ENCODE measurements at regions not wholly inside any gene's neighbourhood (a gene's known extent, or its start where the extent isn't known, plus 50 kb on each side); places are given as distances from the start of the nearest gene placed in this dataset.

DNA sequence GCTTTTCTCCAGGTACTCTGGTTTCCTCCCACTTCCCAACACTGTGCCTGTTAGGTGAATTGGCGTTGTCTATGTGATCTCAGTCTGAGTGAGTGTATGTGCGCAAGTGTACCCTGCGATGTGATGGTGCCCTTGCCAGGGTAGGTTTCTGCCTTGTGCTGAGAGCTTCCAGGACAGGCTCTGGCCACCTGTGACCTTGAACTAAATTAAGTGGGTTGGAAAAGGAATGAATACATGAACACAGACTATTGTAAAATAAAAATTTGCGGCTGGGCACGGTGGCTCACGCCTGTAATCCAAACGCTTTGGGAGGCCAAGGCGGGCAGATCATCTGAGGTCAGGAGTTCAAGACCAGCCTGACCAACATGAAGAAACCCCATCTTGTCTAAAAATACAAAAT lies 678.0 kb downstream of the DHX35 start:
- H3K4me3 ChIP-seq (ENCODE audit: low read depth, low read length), result no peak overlapping the region
- DNase-seq (ENCODE audit: low read depth), result no peak
- no peaks in the 10 kb centered on the region for H3K36me3 ChIP-seq (ENCODE audit: control insufficient read depth, insufficient read depth, low read length)
- no peaks in the 10 kb centered on the region for H3K27me3 ChIP-seq (ENCODE audit: control insufficient read depth, insufficient read depth, low read length)
- TF ChIP-seq, protein P1, sequence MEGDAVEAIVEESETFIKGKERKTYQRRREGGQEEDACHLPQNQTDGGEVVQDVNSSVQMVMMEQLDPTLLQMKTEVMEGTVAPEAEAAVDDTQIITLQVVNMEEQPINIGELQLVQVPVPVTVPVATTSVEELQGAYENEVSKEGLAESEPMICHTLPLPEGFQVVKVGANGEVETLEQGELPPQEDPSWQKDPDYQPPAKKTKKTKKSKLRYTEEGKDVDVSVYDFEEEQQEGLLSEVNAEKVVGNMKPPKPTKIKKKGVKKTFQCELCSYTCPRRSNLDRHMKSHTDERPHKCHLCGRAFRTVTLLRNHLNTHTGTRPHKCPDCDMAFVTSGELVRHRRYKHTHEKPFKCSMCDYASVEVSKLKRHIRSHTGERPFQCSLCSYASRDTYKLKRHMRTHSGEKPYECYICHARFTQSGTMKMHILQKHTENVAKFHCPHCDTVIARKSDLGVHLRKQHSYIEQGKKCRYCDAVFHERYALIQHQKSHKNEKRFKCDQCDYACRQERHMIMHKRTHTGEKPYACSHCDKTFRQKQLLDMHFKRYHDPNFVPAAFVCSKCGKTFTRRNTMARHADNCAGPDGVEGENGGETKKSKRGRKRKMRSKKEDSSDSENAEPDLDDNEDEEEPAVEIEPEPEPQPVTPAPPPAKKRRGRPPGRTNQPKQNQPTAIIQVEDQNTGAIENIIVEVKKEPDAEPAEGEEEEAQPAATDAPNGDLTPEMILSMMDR (IDR thresholded peaks at IDR 0.05; ENCODE audit: insufficient read depth, low read length, poor library complexity, severe bottlenecking), result no peak

DNA sequence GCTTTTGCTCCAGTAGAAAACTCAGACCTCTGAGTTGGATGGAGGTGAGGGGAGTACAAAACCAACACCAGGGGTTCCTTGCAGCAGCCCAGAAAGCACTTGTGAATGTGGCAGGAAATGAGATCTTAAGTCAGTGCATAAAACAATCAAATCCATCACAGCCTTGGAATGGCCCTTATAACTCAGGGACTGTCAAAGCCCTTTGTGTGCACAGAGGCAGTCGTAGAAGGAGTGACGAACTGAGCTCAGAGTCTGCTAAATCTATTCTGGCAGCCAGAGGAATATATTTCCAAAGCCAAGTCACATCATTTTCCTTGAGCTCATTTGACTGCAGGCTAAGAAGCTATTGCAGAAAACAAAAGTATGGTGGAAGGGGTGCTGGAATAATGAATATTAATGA lies 676.6 kb downstream of the DHX35 start:
- no peaks in the 10 kb centered on the region for H3K36me3 ChIP-seq (ENCODE audit: control insufficient read depth, insufficient read depth, low read length)
- TF ChIP-seq, protein P1 (IDR thresholded peaks at IDR 0.05; ENCODE audit: insufficient read depth, low read length, poor library complexity, severe bottlenecking), result no peak
- DNase-seq (ENCODE audit: low read depth), result no peak
- no peaks in the 10 kb centered on the region for H3K27me3 ChIP-seq (ENCODE audit: control insufficient read depth, insufficient read depth, low read length)
- H3K4me3 ChIP-seq (ENCODE audit: low read depth, low read length), result no peak overlapping the region

DNA sequence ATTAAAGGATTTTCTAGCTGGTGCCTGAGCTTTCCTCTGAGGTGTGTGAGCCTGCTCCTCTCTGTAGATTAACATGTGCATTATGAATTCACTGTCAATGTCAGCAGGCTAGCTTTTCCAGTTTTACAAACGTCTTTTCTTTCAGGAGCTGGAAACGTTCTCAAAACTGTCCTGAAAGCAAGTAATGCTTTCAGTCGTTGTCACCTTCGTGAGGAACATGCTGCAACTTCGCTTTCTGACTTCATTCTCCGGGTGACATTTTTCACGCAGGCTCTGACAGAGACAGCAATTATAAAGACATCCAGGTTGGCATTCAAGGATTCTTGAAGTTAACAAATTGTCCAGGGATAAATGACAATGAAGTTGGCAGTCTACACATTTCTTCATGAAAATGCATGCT lies 671.5 kb downstream of the DHX35 start:
- Histone ChIP-seq H3K4me3 (ENCODE audit: low read depth, low read length) (no peak overlapping the region), H3K36me3 (ENCODE audit: control insufficient read depth, insufficient read depth, low read length) (no peaks in the 10 kb centered on the region), H3K27me3 (ENCODE audit: control insufficient read depth, insufficient read depth, low read length) (no peaks in the 10 kb centered on the region)
- DNase-seq (ENCODE audit: low read depth), result no peak
- TF ChIP-seq, protein P1 (IDR thresholded peaks at IDR 0.05; ENCODE audit: insufficient read depth, low read length, poor library complexity, severe bottlenecking), result no peak

DNA sequence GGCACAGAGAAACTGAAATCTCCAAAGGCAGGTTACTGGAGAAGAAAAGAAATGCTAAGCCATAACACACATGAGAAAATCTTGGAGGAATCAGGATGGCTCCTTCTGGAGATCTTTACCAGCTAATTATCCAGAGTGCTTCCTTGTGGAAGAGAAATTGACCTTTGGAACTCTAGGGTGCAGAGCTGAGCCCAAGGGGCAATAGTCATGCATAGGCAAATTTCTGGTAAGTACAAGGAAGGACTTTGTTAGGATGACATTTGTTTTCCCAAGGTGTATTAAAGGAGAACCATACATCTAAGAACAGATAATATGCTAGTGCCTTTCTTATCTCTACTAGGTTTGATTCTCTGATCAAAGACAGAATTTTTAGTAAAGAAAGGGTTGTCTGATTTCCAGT lies 670.6 kb downstream of the DHX35 start:
- no peak for DNase-seq (ENCODE audit: low read depth)

DNA sequence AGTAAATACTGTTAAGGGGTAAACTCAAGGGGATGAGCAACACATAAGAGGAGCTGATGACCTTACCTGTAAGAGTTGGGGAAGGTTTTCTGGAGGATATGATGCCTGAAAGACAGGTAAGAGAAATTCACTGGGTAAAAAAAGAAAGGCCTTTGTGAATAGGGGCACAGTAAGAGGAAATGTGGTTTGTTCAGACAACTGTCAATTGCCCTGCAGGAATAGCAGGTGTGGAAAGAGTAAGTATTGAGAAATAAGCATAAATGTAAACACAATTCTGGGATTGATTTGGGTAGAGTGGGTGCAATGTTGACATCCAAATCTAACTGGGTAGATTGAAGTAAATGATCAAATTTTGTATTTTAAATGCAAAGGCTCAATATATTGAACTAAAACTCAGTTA lies 670.0 kb downstream of the DHX35 start:
- TF ChIP-seq, protein P1 (IDR thresholded peaks at IDR 0.05; ENCODE audit: insufficient read depth, low read length, poor library complexity, severe bottlenecking), result no peak
- no peaks in the 10 kb centered on the region for H3K27me3 ChIP-seq (ENCODE audit: control insufficient read depth, insufficient read depth, low read length)
- no peak overlapping the region for H3K4me3 ChIP-seq (ENCODE audit: low read depth, low read length)
- no peak for DNase-seq (ENCODE audit: low read depth)
- H3K36me3 ChIP-seq (ENCODE audit: control insufficient read depth, insufficient read depth, low read length), result no peaks in the 10 kb centered on the region

More for the DNA sequence above, 670.6 kb downstream of the DHX35 start:
- Histone ChIP-seq H3K4me3 (ENCODE audit: low read depth, low read length) (no peak overlapping the region), H3K27me3 (ENCODE audit: control insufficient read depth, insufficient read depth, low read length) (no peaks in the 10 kb centered on the region), H3K36me3 (ENCODE audit: control insufficient read depth, insufficient read depth, low read length) (no peaks in the 10 kb centered on the region)
- TF ChIP-seq, protein P1 (IDR thresholded peaks at IDR 0.05; ENCODE audit: insufficient read depth, low read length, poor library complexity, severe bottlenecking), result no peak

DNA sequence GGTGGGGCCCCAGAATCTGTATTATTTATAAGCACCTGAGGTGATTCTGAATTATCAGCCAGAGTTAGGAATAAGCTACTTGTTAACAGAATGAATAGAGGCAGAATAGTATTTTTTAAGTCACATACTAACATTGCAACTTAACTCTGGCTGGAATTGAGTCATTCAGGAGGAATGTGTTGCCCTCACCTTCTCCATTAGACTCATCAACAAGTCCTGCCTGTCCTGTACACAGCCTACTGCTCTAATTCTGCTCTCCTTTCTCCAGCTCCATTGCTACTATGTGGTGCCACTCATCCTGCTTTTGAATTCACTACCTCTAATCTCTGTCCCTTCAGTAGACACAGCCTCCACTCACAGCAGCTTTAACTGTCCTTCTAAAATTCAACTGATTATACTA lies 669.4 kb downstream of the DHX35 start:
- Histone ChIP-seq H3K4me3 (ENCODE audit: low read depth, low read length) (no peak overlapping the region), H3K36me3 (ENCODE audit: control insufficient read depth, insufficient read depth, low read length) (no peaks in the 10 kb centered on the region), H3K27me3 (ENCODE audit: control insufficient read depth, insufficient read depth, low read length) (no peaks in the 10 kb centered on the region)
- TF ChIP-seq, protein P1 (IDR thresholded peaks at IDR 0.05; ENCODE audit: insufficient read depth, low read length, poor library complexity, severe bottlenecking), result no peak
- peak; percentile 19 for DNase-seq (ENCODE audit: low read depth)

Data from kidney epithelial cell (primary cell).